ENCODE measurements at regions not wholly inside any gene's neighbourhood (a gene's known extent, or its start where the extent isn't known, plus 50 kb on each side); places are given as distances from the start of the nearest gene placed in this dataset.

- no peak for TF ChIP-seq EP300 (IDR thresholded peaks at IDR 0.05)
- no peak for TF ChIP-seq CTCF (IDR thresholded peaks at IDR 0.05)
Measured at GRCh38 chr13:59094181-59094580, 1069.5 kb downstream of the DIAPH3 start.
